PC-9 (cell line): ENCODE measurements at regions not wholly inside any gene's neighbourhood (a gene's known extent, or its start where the extent isn't known, plus 50 kb on each side); places are given as distances from the start of the nearest gene placed in this dataset.

Experiments
- BruUV-seq: library from RNA; stranded (reverse); fragments of 400-500 nt; replicated peaks from 2 replicates; lab custom pipeline; 2021; lab: Mats Ljungman, UMichigan
- CTCF ChIA-PET: fragments of 300-600 bp; sonication (Branson Sonifier 250); formaldehyde crosslinking; loops from one replicate; lab custom pipeline; 2022; ENCODE audit warnings: antibody characterized with exemption; lab: Charles Lee
- POLR2A ChIA-PET: fragments of 300-600 bp; sonication (Branson Sonifier 250); formaldehyde crosslinking; loops from one replicate; lab custom pipeline; 2022; ENCODE audit warnings: antibody characterized with exemption; ENCODE audit not compliant: unreplicated experiment; lab: Charles Lee
- DNase-seq, 2 experiments: peaks; one replicate each; pipeline versions ENCODE4 v3.0.0 to v3.0.0-alpha.2; 2015 to 2022; ENCODE audit warnings: mixed read lengths in 1 of 2
- H2AFZ ChIP-seq: fragments of 200-600 bp; sonication (generic); 2 replicates; pipeline ENCODE4 v1.8.1; 2017; ENCODE audit warnings: antibody characterized with exemption
- H3F3A ChIP-seq: fragments of 200-600 bp; sonication (generic); 2 replicates; pipeline ENCODE4 v1.8.1; 2017; ENCODE audit warnings: antibody characterized with exemption, mild to moderate bottlenecking, low read depth; ENCODE audit not compliant: insufficient read depth
- H3K27ac ChIP-seq: fragments of 200-600 bp; sonication (generic); 2 replicates; pipeline ENCODE4 v1.6.1; 2016; ENCODE audit warnings: mixed run types
- H3K27me3 ChIP-seq: fragments of 200-600 bp; sonication (generic); 2 replicates; pipeline ENCODE4 v1.6.1; 2016; ENCODE audit warnings: low read depth, mixed run types; ENCODE audit not compliant: insufficient read depth
- H3K36me3 ChIP-seq: fragments of 200-600 bp; sonication (generic); 2 replicates; pipeline ENCODE4 v1.6.1; 2016; ENCODE audit warnings: low read depth, mixed run types
- H3K4me1 ChIP-seq: fragments of 200-600 bp; sonication (generic); replicated peaks from 2 replicates; pipeline ENCODE4 v1.6.1; 2016; ENCODE audit warnings: mixed run types; ENCODE audit not compliant: insufficient read depth
- H3K4me2 ChIP-seq: fragments of 200-600 bp; sonication (generic); 2 replicates; pipeline ENCODE4 v1.6.1; 2017; ENCODE audit warnings: mixed run types
- H3K4me3 ChIP-seq: fragments of 200-600 bp; sonication (generic); 2 replicates; pipeline ENCODE4 v1.6.1; 2016; ENCODE audit warnings: mixed run types
- H3K79me2 ChIP-seq: fragments of 200-600 bp; sonication (generic); 2 replicates; pipeline ENCODE4 v1.6.1; 2017; ENCODE audit warnings: low read depth, mixed run types
- H3K9me2 ChIP-seq: fragments of 200-600 bp; sonication (generic); 2 replicates; pipeline ENCODE4 v1.8.1; 2017; ENCODE audit warnings: mild to moderate bottlenecking; ENCODE audit not compliant: insufficient read depth
- H3K9me3 ChIP-seq: fragments of 200-600 bp; sonication (generic); 2 replicates; pipeline ENCODE4 v1.8.1; 2016; ENCODE audit warnings: low read depth; ENCODE audit not compliant: insufficient read depth
- H4K20me1 ChIP-seq: fragments of 200-600 bp; sonication (generic); 2 replicates; pipeline ENCODE4 v1.8.1; 2017; ENCODE audit not compliant: insufficient read depth
- EZH2 ChIP-seq: fragments of 200-600 bp; sonication (generic); IDR thresholded peaks from 2 replicates; pipeline ENCODE4 v1.8.0; 2017; ENCODE audit warnings: antibody characterized with exemption, low read depth
- intact Hi-C: fragments of 100-400 bp; cut with micrococcal nuclease; formaldehyde crosslinking; loops from one replicate; pipeline ENCODE4 v1.10.0; 2022; ENCODE audit not compliant: unreplicated experiment
- TF ChIP-seq, protein P1 (sequence below): fragments of 200-600 bp; sonication (generic); conservative IDR thresholded peaks from 2 replicates; pipeline ENCODE4 v1.6.1; 2017; ENCODE audit warnings: mixed run types, antibody characterized with exemption, mild to moderate bottlenecking, moderate library complexity

DNA sequence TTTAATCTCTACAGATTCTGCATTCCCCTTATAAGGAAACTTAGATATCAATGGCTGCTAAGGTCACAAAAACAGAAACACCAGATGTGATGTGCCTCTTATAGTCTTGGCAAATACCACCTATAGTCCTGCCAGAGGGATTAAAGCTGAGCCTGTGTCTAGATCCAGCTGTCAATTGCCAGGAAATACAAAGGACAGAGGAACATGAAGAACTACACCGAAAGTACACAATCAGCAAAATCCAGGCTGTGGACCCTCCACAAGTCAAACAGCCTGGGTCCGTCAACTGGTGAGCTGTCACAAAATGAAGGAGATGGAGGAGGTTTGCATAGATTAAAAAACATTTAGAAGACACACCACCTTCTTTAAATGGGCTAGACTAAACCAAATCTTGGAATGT lies 85.4 kb downstream of the KLF4 start:
- no peaks in the 10 kb centered on the region for H3K36me3 ChIP-seq
- ChIA-PET POLR2A (no interaction called here), CTCF (no interaction called here)
- H3K27me3 ChIP-seq: no peaks in the 10 kb centered on the region
- no peak overlapping the region for H3K27ac ChIP-seq
- H3F3A ChIP-seq: no peaks in the 10 kb centered on the region
- intact Hi-C loops: no loop called here
- H3K4me1 ChIP-seq: no peaks in the 10 kb centered on the region
- no peaks in the 10 kb centered on the region for H3K79me2 ChIP-seq
- H3K4me3 ChIP-seq: no peak overlapping the region
- no TSS peak for BruUV-seq
- H4K20me1 ChIP-seq: no peaks in the 10 kb centered on the region
- no peak overlapping the region for H2AFZ ChIP-seq
- no peak for TF ChIP-seq EZH2
- TF ChIP-seq, protein P1, sequence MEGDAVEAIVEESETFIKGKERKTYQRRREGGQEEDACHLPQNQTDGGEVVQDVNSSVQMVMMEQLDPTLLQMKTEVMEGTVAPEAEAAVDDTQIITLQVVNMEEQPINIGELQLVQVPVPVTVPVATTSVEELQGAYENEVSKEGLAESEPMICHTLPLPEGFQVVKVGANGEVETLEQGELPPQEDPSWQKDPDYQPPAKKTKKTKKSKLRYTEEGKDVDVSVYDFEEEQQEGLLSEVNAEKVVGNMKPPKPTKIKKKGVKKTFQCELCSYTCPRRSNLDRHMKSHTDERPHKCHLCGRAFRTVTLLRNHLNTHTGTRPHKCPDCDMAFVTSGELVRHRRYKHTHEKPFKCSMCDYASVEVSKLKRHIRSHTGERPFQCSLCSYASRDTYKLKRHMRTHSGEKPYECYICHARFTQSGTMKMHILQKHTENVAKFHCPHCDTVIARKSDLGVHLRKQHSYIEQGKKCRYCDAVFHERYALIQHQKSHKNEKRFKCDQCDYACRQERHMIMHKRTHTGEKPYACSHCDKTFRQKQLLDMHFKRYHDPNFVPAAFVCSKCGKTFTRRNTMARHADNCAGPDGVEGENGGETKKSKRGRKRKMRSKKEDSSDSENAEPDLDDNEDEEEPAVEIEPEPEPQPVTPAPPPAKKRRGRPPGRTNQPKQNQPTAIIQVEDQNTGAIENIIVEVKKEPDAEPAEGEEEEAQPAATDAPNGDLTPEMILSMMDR: no peak
- H3K9me2 ChIP-seq: no peaks in the 10 kb centered on the region
- no peaks in the 10 kb centered on the region for H3K9me3 ChIP-seq
- H3K4me2 ChIP-seq: no peak overlapping the region
- no peak for DNase-seq

DNA sequence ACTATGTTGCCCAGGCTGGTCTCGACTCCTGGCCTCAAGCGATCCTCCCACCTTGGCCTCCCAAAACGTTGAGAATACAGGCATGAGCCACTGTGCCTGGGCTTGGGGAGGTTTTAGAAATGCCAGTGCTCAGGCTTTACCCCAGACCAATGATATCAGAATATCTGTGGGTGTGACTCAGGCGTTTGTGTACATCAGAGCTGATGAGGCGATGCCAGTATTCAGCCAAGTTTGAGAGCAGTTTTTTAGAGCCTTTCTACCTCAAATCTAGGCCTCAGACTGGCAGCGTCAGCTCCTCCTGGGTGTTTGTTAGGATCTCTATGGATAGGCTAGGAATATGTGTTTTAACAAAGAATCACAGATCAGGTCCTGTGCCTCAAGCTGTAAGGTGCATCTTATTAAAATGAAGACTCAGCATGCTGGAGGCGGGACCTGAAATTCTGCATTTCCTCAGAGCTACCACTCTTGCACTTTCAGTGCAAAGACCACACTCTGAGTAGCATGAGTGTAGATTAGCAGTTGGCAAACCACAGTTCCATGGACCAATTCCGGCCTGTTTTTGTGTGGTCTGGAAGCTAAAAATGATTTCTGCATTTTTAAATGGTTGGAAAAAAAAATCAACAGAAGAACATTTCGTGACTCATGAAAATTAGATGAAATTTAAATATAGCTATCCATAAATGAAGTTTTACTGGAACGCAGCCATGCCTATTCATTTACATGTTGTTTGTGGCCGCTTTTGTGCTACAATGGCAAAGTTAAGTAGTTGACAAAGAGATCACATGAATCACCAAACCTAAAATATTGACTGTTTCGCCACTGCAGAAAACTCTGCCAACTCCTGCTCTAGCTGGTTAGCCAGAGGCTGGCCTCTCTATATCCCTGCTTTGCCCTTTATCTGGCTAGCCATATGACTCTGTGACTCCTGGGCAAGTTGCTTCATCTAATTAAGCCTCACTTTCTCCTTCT lies 92.2 kb downstream of the KLF4 start:
- intact Hi-C loops: no loop called here
- TF ChIP-seq, protein P1: no peak
- H3K27me3 ChIP-seq: no peaks in the 10 kb centered on the region
- DNase-seq: no peak
- no peaks in the 10 kb centered on the region for H3K9me2 ChIP-seq
- H3F3A ChIP-seq: no peaks in the 10 kb centered on the region
- no peak overlapping the region for H3K27ac ChIP-seq
- H3K4me1 ChIP-seq: no peaks in the 10 kb centered on the region
- BruUV-seq: no TSS peak
- H3K79me2 ChIP-seq: no peaks in the 10 kb centered on the region
- CTCF ChIA-PET: interaction anchor here (0.6 kb wide), 1 partner anchor 52 kb away, joined by 3 read pairs; no protein-coding TSS in a partner anchor
- H3K9me3 ChIP-seq: no peaks in the 10 kb centered on the region
- H3K4me3 ChIP-seq: no peak overlapping the region
- no peaks in the 10 kb centered on the region for H4K20me1 ChIP-seq
- no peak overlapping the region for H3K4me2 ChIP-seq
- POLR2A ChIA-PET: interaction anchor here (0.6 kb wide), 1 partner anchor 1155 kb away, joined by 9 read pairs; no protein-coding TSS in a partner anchor
- H3K36me3 ChIP-seq: no peaks in the 10 kb centered on the region
- no peak overlapping the region for H2AFZ ChIP-seq

DNA sequence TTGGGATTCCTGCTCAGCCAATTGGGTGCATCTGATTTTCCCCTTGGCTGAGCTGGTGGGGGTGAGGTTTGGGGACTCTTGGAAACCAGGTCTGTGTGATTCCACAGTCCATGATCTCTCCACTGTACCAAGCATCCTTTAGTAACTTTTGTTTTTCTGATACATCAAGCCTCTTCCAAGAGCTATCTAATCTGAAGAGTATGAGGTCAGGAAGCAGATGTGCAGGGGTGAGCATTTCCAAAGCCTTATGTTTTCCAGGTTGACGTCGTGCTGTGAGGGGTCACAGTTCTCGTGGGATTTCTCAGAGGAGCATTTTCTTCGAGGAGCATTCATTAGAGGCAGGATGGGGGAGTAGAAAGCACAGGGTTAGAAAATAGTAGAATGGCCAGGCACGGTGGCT lies 95.3 kb downstream of the KLF4 start:
- TF ChIP-seq, protein P1: no peak
- no peak for TF ChIP-seq EZH2
- H3K4me2 ChIP-seq: no peak overlapping the region
- peaks cover 16% of the 10 kb centered on the region for H3K4me1 ChIP-seq
- H3F3A ChIP-seq: peaks cover 10% of the 10 kb centered on the region; the same call in 1 of the 2 replicates
- POLR2A ChIA-PET: no interaction called here
- CTCF ChIA-PET: no interaction called here
- H3K27me3 ChIP-seq: no peaks in the 10 kb centered on the region
- H3K4me3 ChIP-seq: no peak overlapping the region
- no peak for DNase-seq
- no peaks in the 10 kb centered on the region for H4K20me1 ChIP-seq
- H3K9me2 ChIP-seq: no peaks in the 10 kb centered on the region; the same call in 1 of the 2 replicates
- H3K27ac ChIP-seq: no peak overlapping the region
- H3K79me2 ChIP-seq: no peaks in the 10 kb centered on the region
- H3K9me3 ChIP-seq: no peaks in the 10 kb centered on the region
- no peak overlapping the region for H2AFZ ChIP-seq
- intact Hi-C loops: no loop called here
- BruUV-seq: no TSS peak
- H3K36me3 ChIP-seq: no peaks in the 10 kb centered on the region
